ENCODE measurements at regions not wholly inside any gene's neighbourhood (a gene's known extent, or its start where the extent isn't known, plus 50 kb on each side); places are given as distances from the start of the nearest gene placed in this dataset.

DNA sequence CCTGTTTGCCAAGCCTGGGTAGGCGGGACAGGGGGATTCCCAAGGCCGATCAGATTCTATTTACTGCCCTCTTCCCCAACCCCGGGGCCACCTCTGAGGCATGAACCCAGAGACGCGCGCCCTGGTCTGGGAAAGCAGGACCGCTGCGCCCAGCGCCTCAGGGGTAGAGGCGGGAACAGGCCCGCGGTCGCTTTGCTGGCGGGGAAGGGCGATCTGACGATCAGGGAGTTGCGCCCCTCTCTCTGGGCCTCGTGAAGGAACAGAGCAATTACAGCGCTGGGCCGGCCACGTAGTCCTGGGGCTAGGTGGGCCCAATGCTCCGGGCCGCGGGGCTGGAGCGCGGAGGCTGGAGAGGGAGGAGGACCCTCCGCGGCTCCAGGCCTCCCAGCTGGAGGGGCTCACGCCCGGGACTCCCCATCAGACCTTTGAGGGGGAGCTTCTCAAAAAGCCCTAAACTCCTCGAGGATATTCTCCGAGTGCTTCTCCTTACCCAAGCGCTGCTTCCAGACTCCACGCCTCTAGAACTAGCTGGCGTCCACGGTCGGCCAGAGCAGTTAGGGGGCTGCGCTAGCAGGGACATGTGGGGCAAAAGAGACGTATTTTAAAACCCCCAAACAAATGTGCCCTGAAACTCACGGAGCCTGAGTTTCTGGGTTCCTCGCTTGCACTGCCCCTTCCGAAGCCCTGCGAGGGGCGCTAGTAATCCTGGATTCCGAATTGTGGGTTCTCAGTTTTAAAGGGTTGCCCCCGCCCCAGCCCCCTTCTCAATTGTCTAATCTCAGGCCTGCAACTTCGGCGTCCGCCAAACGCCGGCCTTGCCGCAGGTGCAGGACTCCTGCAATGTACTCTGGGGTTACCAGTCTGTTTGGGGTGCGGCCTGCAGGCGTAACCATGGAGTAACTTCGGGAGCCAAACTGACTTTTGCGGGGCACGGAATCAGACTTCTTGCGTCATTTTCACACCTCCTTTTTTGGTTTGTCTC is 57.6 kb downstream of the TMEM174 start:
- peak in 1 of 3 donors; percentile 15 for DNase-seq

GRCh38 chr5:73229271-73229670 is 56.3 kb downstream of the TMEM174 start:
- DNase-seq = peak in 1 of 3 donors; percentile 62

DNA sequence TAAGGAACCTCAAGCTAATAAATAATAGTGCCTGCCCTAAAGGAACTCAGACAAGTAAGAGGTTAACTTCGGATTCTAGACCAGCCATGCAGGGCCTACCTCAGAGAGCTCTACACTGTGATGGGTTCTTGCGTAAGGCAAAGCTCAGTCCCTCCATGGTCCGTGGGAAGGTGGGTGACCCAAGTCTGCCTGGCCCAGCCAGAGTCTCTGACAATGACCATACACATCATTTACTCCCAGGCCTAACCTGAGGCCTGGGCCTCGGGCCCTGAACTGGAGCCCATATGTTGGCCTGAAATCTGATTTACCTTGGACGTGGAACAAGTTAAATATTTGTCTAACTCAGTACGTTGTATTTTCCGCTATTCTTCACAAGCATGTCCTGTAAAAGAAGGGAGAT is 55.1 kb downstream of the TMEM174 start:
- no peak for DNase-seq
